CD14-positive monocyte (primary cell): ENCODE measurements at regions not wholly inside any gene's neighbourhood (a gene's known extent, or its start where the extent isn't known, plus 50 kb on each side); places are given as distances from the start of the nearest gene placed in this dataset.
"Not testable (repeated sequence)": the region's sequence is repeated elsewhere in the genome, so short reads cannot be mapped to it uniquely, and the experiment has no call there.

ENCODE experiments used
- DNase-seq, 3 donors: peaks; one replicate each; pipeline ENCODE4 v3.0.0-alpha.2; 2011 to 2022
- H2AFZ ChIP-seq: 2 replicates; pipeline ENCODE4 v1.6.0; 2012; ENCODE audit warnings: mild to moderate bottlenecking, low read depth, low read length, inconsistent platforms; ENCODE audit not compliant: insufficient read depth, poor library complexity, severe bottlenecking
- H3K27ac ChIP-seq, 2 donors: 1 replicate in 1 of 2; 2 replicates in 1 of 2; pipeline ENCODE4 v1.5.1; 2012 to 2013; ENCODE audit warnings: low read length in 2 of 2, control low read depth in 1 of 2, inconsistent platforms in 1 of 2, low read depth in 1 of 2, mild to moderate bottlenecking in 1 of 2
- H3K27me3 ChIP-seq, 2 donors: one replicate each; pipeline versions ENCODE4 v1.6.0 to v1.6.1; 2011 to 2013; ENCODE audit warnings: low read length in 2 of 2; ENCODE audit not compliant: control insufficient read depth in 2 of 2, insufficient read depth in 2 of 2
- H3K36me3 ChIP-seq, 2 donors: replicated peaks in 1 of 2; 1 replicate in 1 of 2; 2 replicates in 1 of 2; pipeline versions ENCODE4 v1.5.1 to v1.6.1; 2012 to 2013; ENCODE audit warnings: low read length in 2 of 2, control low read depth in 1 of 2, inconsistent platforms in 1 of 2, mild to moderate bottlenecking in 1 of 2; ENCODE audit not compliant: insufficient read depth in 2 of 2, control insufficient read depth in 1 of 2
- H3K4me1 ChIP-seq, 2 donors: 1 replicate in 1 of 2; 2 replicates in 1 of 2; pipeline versions ENCODE4 v1.5.1 to v1.6.1; 2012 to 2013; ENCODE audit warnings: low read length in 2 of 2, control low read depth in 1 of 2, inconsistent platforms in 1 of 2, mild to moderate bottlenecking in 1 of 2, moderate library complexity in 1 of 2; ENCODE audit not compliant: insufficient read depth in 2 of 2, control insufficient read depth in 1 of 2
- H3K4me2 ChIP-seq: replicated peaks from 2 replicates; pipeline ENCODE3; 2012; ENCODE audit warnings: low read length, moderate library complexity, mild to moderate bottlenecking; ENCODE audit not compliant: poor library complexity, severe bottlenecking; ENCODE audit errors: extremely low read depth
- H3K4me3 ChIP-seq, 3 experiments: fragments of 200-600 bp in 1 of 3; sonication (generic) in 1 of 3; replicated peaks in 1 of 3; 1 replicate in 2 of 3; 2 replicates in 1 of 3; pipeline ENCODE4 v1.5.1; 2011 to 2013; ENCODE audit warnings: low read length in 3 of 3, mild to moderate bottlenecking in 3 of 3, control low read depth in 2 of 3, low read depth in 2 of 3, inconsistent platforms in 1 of 3, moderate library complexity in 1 of 3
- H3K79me2 ChIP-seq: 2 replicates; pipeline ENCODE4 v1.6.0; 2012; ENCODE audit warnings: mild to moderate bottlenecking, control low read depth, inconsistent platforms, low read length, moderate library complexity; ENCODE audit not compliant: insufficient read depth
- H3K9ac ChIP-seq: 2 replicates; pipeline ENCODE4 v1.6.0; 2017; ENCODE audit warnings: low read length, mild to moderate bottlenecking; ENCODE audit not compliant: insufficient read depth, poor library complexity, severe bottlenecking
- H3K9me3 ChIP-seq, 2 donors: replicated peaks in 1 of 2; 1 replicate in 1 of 2; 2 replicates in 1 of 2; pipeline versions ENCODE4 v1.5.1 to v1.6.1; 2012 to 2013; ENCODE audit warnings: low read length in 2 of 2, control low read depth in 1 of 2; ENCODE audit not compliant: control insufficient read depth in 1 of 2, insufficient read depth in 1 of 2
- H4K20me1 ChIP-seq: 2 replicates; pipeline ENCODE4 v1.6.0; 2012; ENCODE audit warnings: mild to moderate bottlenecking, low read length, control low read depth, moderate library complexity; ENCODE audit not compliant: insufficient read depth
- H3K27ac Mint-ChIP-seq, 7 donors: one replicate each; pipeline ENCODE4 v1.8.0; 2020; ENCODE audit warnings: mild to moderate bottlenecking in 7 of 7, mixed read lengths in 7 of 7, moderate library complexity in 6 of 7, inconsistent platforms in 2 of 7
- H3K27me3 Mint-ChIP-seq, 3 donors: one replicate each; pipeline ENCODE4 v1.8.0; 2021 to 2022; ENCODE audit warnings: low read depth in 3 of 3, mild to moderate bottlenecking in 3 of 3, mixed read lengths in 3 of 3, moderate library complexity in 3 of 3, inconsistent platforms in 1 of 3
- H3K36me3 Mint-ChIP-seq, 2 donors: one replicate each; pipeline ENCODE4 v1.8.0; 2020; ENCODE audit warnings: mixed read lengths in 2 of 2, inconsistent platforms in 1 of 2, mild to moderate bottlenecking in 1 of 2
- H3K4me1 Mint-ChIP-seq: one replicate; pipeline ENCODE4 v1.8.0; 2020; ENCODE audit warnings: mild to moderate bottlenecking, mixed read lengths
- H3K4me3 Mint-ChIP-seq, 2 donors: one replicate each; pipeline ENCODE4 v1.8.0; 2020; ENCODE audit warnings: mild to moderate bottlenecking in 2 of 2, mixed read lengths in 2 of 2, moderate library complexity in 1 of 2
- H3K9me3 Mint-ChIP-seq, 7 donors: one replicate each; pipeline ENCODE4 v1.8.0; 2020 to 2022; ENCODE audit warnings: mixed read lengths in 7 of 7, mild to moderate bottlenecking in 6 of 7, moderate library complexity in 6 of 7, inconsistent platforms in 2 of 7
- CTCF ChIP-seq: fragments of 200-600 bp; IDR thresholded peaks from one replicate; pipeline ENCODE4 v1.8.0; 2022; ENCODE audit warnings: antibody characterized with exemption, mild to moderate bottlenecking
- WGBS: methylation state at CpG from one replicate; pipeline ENCODE4 v1.1.5; 2013; ENCODE audit warnings: missing lambda C conversion rate; ENCODE audit not compliant: insufficient coverage; 5-methylcytosine and 5-hydroxymethylcytosine counted together
- intact Hi-C, 2 donors: fragments of 100-400 bp; cut with micrococcal nuclease; formaldehyde crosslinking; loops; one replicate each; pipeline versions ENCODE4 v1.15.0 to v1.15.1; 2023

- WGBS: 78% methylated on average over 6 of the region's 9 CpGs
- Histone ChIP-seq H4K20me1 (no peaks in the 10 kb centered on the region), H3K9me3 (no peaks in the 10 kb centered on the region), H3K9ac (no peak overlapping the region), H2AFZ (no peak overlapping the region), H3K79me2 (no peaks in the 10 kb centered on the region), H3K36me3 (no peaks in the 10 kb centered on the region), H3K4me3 (no peak overlapping the region), H3K27me3 (no peaks in the 10 kb centered on the region), H3K27ac (no peak overlapping the region), H3K4me1 (no peaks in the 10 kb centered on the region), H3K4me2 (no peak overlapping the region)
- no peak for DNase-seq
- Mint-ChIP-seq H3K4me3 (no peak overlapping the region), H3K36me3 (no peaks in the 10 kb centered on the region), H3K27me3 (peaks cover 0 to 2% (median 0%) of the 10 kb centered on the region in 3 donors), H3K9me3 (peaks cover 0 to 4% (median 0%) of the 10 kb centered on the region in 7 donors), H3K27ac (no peak overlapping the region), H3K4me1 (no peaks in the 10 kb centered on the region)
- intact Hi-C loops: no loop called here
- TF ChIP-seq CTCF: no peak
Measured at GRCh38 chr5:87524217-87524616, 111.5 kb upstream of the CCNH start.

- intact Hi-C loops, H3K27ac Mint-ChIP-seq, H3K4me1 Mint-ChIP-seq, DNase-seq, H3K9ac ChIP-seq, H3K4me1 ChIP-seq, H3K79me2 ChIP-seq, H3K36me3 Mint-ChIP-seq, H3K27ac ChIP-seq, H4K20me1 ChIP-seq, H3K36me3 ChIP-seq, H3K4me3 Mint-ChIP-seq, H3K4me3 ChIP-seq, H3K27me3 ChIP-seq, H2AFZ ChIP-seq, H3K4me2 ChIP-seq, H3K27me3 Mint-ChIP-seq, H3K9me3 ChIP-seq: not testable (repeated sequence)
- peaks cover 4 to 17% (median 8%) of the 10 kb centered on the region in 7 donors for H3K9me3 Mint-ChIP-seq
- WGBS: no CpG with 5 or more reads among the region's 3 CpGs
Measured at GRCh38 chr5:87511778-87512177, 99.0 kb upstream of the CCNH start.
